ENCODE measurements at regions not wholly inside any gene's neighbourhood (a gene's known extent, or its start where the extent isn't known, plus 50 kb on each side); places are given as distances from the start of the nearest gene placed in this dataset.
"Not testable (repeated sequence)": the region's sequence is repeated elsewhere in the genome, so short reads cannot be mapped to it uniquely, and the experiment has no call there.

DNA sequence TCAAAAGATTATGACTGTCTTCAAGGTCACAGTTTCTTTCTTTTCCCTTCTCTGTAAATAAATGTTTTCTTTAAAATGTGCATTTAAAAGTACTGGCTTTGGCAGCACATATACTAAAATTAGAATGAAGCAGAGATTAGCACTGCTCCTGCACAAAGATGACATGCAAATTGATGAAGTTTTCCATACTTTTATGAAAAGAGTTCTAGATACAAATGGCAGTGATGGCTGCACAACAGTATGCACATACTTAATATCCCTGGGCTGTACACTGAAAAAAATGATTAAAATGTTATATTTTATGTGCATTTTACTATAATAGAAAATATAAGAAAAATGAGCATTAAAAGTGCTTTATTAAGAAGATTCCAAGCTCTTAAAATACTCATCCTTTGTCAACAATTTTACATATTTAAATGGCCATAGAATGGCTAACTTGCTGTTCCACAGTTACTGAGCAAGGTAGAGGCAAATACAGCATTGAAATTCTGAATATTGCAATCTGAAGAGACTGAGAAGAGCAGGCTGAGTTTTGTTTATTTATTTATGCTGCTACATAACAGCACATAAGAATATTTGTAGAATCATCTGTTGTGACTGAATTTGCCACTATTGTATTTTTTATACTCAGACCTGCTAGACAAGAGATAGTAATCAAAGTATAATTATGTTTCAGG is 117.8 kb downstream of the GPR37 start:
- DNase-seq (ENCODE audit: low spot score) = no peak
- intact Hi-C loops (cut with DNase I) = no loop called here
- ATAC-seq = no peak

DNA sequence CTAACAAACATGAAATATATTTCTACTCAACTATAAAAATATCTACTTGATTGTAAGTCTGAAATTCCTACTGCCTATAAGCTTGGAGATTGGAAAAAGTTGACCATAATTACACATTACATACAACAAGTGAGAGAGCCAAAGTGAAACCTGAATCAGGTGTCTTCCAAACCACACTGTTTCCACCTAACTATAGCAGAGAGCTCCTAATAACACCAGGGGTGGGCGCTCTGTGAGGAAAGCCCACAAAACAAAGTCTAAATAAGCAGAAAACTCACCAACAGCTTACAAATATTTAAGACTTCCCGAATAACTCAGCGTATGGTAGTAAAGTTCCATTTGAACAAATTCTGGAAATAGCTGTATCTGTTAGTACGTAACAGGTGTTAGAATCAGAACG is 119.9 kb downstream of the GPR37 start:
- no peak for DNase-seq (ENCODE audit: low spot score)
- no peak for ATAC-seq
- intact Hi-C loops (cut with DNase I) = no loop called here

DNA sequence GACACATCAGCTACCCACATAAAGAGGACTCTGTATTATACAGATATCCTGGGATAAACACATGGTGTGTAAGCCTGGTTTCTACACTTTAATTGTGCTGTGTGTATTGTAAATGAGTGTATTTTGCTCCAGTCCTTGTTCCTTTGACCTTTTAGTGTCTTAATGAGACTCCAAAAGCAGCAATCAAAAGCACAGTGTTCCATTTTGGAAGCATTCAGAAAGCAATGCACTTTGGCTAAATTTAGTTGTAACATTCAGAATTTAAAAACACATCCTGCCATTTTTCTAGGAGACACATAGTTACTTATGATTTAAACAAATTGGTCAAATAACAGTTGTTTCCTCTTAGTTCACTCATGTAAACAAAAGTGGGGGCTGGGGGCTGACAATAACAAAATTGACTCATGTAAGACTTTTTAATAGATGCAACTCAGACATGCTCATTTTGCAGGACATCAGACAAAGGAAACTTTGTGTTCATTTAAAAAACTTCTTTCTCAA is 122.2 kb downstream of the GPR37 start:
- no peak for DNase-seq (ENCODE audit: low spot score)
- no peak for ATAC-seq
- intact Hi-C loops (cut with DNase I) = no loop called here

DNA sequence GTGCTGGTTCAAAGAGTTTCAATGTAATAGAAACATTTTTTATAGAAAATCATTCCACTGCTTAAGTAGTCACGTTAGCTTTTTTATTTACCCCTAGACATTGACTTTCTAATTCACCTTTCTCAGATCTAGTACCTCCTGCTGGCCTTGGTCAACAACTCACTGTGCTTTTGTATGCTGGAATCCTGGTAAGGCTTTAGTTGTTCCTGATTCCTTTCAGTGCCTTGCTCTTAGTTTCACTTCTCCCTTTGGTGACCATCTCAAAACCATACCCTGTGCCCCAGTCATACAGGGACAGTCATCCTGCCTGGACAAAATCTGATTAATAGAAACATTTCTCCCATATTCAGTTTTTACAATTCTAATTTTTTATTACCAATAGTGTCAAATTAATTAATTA is 130.2 kb downstream of the GPR37 start:
- ATAC-seq = no peak
- intact Hi-C loops (cut with DNase I) = no loop called here
- no peak for DNase-seq (ENCODE audit: low spot score)

DNA sequence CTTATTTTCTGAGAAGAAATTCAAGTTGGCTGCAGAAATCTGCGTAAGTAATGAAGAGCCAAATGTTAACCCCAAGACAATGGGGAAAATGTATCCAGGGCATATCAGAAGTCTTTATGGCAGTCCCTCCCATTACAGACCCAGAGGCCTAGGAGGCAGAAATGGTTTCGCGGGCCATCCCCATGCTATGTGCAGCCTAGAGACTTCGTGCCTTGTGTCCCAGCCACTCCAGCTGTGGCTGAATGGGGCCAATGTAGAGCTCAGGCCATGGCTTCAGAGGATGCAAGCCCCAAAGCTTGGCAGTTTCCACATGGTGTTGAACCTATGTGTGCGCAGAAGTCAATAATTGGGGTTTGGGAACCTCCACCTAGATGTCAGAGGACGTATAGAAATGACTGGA is 131.9 kb downstream of the GPR37 start:
- ATAC-seq (no peak), DNase-seq (ENCODE audit: low spot score) (no peak)
- intact Hi-C loops (cut with DNase I) = no loop called here

DNA sequence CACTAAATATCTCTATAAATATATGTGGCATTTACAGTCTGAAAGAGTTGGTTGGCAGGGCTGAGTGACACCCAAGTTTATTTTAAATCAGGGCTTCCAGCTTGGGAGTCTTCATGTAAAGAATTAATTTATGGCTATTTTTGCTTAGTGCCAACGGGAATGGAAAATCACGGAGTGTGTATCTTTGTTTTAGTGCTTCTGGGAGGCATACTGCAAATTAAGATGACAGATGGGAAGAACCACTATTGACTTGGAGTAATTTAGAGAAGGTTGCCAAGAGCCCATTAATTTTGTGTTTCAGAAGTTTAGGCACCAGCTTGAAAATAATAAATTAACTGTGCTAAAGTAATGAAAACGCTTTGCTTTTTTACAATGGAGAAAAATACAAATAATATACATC is 135.2 kb downstream of the GPR37 start:
- intact Hi-C loops (cut with DNase I) = no loop called here
- ATAC-seq (no peak), DNase-seq (ENCODE audit: low spot score) (no peak)

DNA sequence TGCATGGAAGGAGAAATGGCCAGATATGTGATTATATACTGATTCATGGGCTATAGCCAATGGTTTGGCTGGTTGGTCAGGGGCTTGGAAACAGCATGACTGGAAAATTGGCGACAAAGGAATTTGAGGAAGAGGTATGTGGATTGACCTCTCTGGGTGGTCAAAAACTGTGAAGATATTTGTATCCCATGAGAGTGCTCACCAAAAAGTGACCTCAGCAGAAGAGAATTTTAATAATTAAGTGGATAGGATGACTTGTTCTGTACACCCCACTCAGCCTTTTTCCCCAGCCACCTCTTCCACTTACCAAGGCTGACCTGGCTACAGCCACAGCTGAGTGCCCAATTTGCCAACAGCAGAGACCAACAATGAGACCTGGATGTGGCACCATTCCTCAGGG is 146.7 kb downstream of the GPR37 start:
- ATAC-seq (no peak), DNase-seq (ENCODE audit: low spot score) (no peak)
- intact Hi-C loops (cut with DNase I) = no loop called here

DNA sequence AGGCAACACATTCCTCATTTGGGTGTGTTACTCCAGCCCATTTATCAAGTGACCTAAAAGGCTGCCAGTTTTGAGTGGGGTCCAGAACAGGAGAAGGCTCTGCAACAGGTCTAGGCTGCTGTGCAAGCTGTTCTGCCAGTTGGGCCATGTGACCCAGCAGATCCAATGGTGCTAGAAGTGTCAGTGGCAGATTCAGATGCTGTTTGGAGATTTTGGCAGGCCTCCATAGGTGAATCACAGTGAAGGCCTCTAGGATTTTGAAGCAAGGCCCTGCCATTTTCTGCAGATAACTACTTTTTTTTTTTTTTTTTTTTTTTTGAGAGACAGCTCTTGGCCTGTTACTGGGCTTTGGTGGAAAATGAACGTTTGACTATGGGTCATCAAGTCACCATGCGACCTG is 147.5 kb downstream of the GPR37 start:
- ATAC-seq; intact Hi-C loops (cut with DNase I); DNase-seq (ENCODE audit: low spot score): not testable (repeated sequence)

DNA sequence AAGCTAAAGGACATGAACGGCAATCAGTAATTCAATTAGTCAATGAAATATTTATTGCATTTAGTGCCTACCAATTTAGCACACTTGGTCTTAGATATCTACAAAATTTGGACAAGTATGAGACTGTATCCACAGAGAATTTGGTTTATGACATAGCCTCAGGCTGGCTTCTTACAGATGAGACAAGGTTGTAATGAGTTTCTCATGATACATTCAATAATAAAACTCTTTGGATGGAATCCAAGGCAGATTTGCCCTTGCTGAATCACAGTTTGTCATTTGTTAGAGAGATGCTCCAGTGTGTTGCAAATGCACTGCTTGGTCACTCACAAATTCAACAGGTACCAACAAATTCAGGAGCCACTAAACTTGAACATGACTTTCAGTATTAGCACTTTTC is 162.5 kb downstream of the GPR37 start:
- DNase-seq (ENCODE audit: low spot score) (no peak), ATAC-seq (no peak)
- intact Hi-C loops (cut with DNase I) = no loop called here

DNA sequence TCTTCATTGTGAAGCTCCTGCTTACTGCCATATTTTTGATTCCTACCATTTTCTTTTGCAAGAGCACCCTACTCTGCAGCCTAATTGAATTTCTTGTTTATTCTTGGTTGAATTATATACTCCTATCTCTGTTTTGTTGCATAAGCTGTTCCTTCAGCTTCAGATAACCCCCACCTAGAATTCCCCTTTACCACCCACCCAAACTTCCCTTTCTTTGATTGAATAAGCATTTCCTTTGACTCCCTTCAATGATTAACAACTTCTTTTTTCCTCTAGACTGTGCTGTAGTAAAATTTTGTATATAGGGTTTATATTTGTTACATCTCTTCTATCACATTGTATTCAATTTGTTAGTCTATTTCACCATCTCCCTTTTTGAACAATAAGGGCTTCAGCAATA is 168.1 kb downstream of the GPR37 start:
- ATAC-seq = no peak
- no peak for DNase-seq (ENCODE audit: low spot score)
- intact Hi-C loops (cut with DNase I) = no loop called here

DNA sequence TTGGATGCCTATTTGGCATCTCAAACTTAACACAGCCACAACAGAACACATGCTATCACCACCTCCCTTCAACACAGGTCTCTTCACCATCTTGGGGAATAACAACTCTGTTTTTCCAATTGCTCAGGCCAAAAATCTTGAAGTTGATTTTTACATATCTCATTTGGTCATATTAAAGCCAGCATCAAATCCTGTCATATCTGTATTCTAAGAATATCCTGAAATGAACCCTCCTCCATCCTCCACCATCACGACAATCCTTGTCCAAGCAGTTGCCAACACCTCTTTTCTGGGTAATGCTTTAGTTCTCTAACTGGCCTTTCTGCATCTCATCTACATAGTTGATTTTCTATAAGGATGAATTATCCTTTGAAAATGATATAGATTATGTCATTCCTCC is 168.7 kb downstream of the GPR37 start:
- intact Hi-C loops (cut with DNase I) = no loop called here
- DNase-seq (ENCODE audit: low spot score) (no peak), ATAC-seq (no peak)

DNA sequence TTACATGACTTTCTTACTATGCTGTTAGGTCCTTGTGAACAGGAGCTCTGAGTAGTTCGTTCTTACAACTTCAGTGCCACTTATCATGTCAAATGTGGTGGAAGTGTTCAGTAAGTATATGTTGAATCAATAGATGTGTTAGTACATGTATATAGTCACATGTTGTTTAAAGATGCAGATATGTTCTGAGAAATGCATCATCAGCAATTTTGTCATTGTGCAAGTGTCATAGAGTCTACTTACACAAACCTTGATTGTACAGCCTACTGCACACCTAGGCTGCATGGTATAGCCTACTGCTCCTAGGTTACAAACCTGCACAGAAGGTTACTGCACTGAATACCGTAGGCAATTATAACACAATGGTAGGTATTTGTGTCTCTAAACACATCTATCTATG is 174.8 kb downstream of the GPR37 start:
- no peak for DNase-seq (ENCODE audit: low spot score)
- intact Hi-C loops (cut with DNase I) = no loop called here
- ATAC-seq = no peak

DNA sequence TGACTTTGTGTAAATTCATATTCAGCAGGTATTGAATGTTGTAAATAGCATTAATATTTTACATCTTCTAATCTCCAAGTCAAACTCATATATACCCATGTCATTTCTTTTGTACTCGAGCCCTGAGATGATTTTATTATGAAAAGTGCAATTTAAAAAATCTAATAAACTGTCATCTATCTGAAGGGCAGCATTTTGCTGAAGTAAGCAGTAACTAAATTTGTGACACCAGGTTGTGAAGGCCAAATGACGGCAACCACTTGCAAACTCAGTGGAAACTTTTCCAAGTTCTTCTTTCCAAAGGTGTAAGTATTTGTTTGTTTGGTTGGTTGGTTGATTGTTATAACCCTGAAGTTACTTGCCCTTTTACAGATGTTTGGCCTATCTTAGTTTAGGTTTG is 188.3 kb downstream of the GPR37 start:
- intact Hi-C loops (cut with DNase I) = no loop called here
- ATAC-seq = no peak
- DNase-seq (ENCODE audit: low spot score) = no peak

DNA sequence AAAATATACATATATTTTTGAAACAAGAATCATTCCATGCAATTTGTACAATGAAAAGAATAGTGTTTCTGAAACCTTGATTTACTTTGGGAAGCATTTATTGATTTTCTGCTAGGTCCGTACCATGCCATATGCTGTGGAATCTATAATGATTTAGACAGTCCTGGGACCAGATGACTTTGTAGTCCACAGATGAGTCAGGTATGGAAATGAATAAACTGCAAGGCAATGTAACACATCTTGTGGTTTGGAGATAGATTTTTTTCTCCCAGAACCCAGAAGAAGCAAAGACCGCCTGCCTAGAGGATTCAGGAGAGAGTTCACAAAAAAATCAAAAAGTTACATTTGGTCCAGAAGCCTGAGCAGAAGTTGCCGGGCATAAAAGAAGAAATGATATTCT is 190.4 kb downstream of the GPR37 start:
- no peak for DNase-seq (ENCODE audit: low spot score)
- no peak for ATAC-seq
- intact Hi-C loops (cut with DNase I) = no loop called here

DNA sequence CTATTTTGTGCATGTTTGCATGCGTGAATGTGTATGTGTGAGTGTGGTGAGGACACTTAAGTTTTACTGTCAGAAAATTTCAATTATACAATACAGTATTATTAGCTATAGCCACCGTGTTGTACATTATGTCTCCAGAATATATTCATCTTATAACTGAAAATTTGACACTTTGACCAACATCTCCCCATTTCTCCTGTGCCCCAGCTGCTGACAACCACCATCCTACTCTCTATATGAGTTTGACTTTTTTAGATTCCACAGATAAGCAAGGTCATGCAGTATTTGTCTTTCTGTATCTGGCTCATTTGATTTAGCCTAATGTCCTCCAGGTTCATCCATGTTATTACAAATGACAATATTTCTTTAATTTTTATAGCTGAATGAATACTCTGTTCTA is 195.0 kb downstream of the GPR37 start:
- ATAC-seq = no peak
- intact Hi-C loops (cut with DNase I) = no loop called here
- DNase-seq (ENCODE audit: low spot score) = no peak

DNA sequence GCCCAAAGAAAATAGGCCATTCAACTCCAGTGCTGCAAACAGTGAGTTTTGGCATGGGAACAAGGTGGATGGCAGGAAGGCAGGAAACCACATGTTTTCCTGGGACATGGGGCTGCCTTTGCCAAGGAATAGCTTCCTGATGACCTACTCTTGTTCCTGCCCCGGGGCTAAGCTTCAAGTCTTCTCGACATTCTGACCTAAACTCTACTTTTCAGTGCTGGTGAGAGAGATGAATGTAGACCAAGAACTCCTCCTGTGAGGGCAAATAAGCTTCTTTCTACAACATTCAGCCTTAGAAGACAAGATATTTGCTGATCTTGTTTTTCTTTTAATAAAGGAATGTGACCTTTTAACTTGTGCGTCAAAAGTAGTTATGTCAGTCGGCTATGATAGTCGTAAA is 199.0 kb downstream of the GPR37 start:
- no peak for ATAC-seq

DNA sequence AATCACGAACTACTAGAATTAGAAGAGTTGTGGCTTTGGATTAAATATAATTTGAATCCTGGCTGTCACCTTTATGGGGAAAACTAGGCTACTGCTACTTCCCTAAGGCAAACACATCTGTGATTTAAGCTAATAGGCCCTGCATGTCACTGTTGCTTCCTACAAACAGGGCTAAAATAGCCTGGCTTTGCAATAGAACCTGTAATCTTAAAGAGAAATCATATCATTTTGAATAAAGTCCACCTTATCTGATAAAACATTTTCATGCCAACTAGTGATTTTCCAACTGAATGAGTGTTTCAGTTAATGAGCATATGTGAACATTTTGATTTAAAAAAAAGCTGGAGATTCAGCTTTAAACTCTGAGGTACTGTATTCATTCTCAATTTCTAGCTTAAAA is 208.0 kb downstream of the GPR37 start:
- DNase-seq (ENCODE audit: low spot score) (no peak), ATAC-seq (no peak)
- intact Hi-C loops (cut with DNase I) = no loop called here

More for the DNA sequence above, 199.0 kb downstream of the GPR37 start:
- no peak for DNase-seq (ENCODE audit: low spot score)
- intact Hi-C loops (cut with DNase I) = no loop called here

DNA sequence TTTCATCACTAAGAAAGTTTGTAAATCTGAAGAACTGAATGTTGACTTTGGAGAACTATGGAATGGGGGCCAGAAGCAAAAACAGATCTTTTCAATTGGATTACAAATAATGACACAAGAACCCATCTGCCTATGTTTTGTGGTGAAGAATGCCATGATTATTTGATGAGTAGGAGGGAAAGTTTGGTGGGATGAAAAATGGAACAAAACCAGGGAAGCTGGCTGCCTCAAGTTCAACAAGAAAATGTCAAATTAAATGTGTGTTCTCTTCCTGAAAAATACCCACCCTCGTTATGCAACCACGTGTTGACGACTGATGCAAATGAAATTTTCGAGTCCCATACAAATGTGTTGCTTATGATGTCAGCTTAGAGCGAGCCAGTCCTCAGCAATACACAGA is 208.5 kb downstream of the GPR37 start:
- ATAC-seq = no peak
- intact Hi-C loops (cut with DNase I) = no loop called here
- DNase-seq (ENCODE audit: low spot score) = no peak

DNA sequence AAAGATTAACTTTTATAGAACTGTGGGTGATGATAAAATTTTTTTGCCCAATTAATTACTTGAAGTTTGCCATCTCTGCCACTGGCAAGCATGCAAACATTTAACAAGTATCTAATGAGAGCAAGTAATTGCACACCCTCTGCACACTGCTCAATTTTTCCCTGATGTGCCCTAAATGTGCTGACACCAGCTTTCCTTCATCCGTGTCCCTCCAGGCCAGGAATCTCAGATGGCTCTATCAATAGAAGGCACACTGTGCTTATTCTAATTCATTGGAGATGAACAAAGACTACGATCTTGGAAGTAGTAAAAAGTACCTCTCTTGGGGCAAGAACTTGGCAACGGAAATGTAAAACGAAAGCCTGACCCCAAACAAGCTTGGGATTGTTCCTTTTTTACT is 212.1 kb downstream of the GPR37 start:
- ATAC-seq = no peak

DNA sequence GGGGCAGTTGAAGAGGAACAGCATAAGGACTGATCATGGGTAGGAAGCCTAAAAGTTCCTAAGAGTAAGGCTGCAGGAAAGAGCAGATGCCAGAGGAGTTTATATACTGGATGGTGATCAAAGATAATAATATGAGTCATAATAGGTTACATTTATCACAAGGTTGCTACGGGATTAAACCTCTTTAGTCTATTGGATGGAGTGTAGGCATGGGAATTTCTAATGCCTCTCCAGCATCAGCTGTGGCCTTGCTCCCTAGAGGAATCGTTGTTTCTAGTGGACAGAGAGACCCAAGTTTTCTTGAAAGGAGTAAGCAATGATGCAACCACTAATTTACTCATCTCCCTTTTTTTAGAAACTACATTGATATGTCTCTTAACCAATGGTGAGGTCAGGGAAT is 213.4 kb downstream of the GPR37 start:
- no peak for ATAC-seq
- intact Hi-C loops (cut with DNase I) = no loop called here
- DNase-seq (ENCODE audit: low spot score) = no peak

More for the DNA sequence above, 212.1 kb downstream of the GPR37 start:
- intact Hi-C loops (cut with DNase I) = no loop called here
- DNase-seq (ENCODE audit: low spot score) = no peak

DNA sequence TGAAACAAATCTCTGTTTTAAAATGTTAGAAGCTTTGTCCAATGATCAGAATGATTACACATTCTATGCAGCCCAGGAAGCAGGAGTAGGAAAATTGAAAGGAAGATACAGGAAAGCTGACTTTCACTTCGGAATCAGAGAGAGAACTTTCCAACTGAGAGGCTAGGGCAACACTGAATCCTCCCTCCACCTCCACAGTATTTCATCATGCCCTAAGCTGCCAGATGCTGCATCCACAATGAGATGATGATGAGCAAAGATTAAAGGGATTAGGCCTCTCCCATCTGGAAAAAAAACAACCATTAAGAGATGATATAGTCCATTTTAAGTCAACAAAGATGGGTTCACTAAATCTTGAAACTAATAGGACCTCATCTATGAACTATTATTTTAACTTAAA is 215.6 kb downstream of the GPR37 start:
- intact Hi-C loops (cut with DNase I) = no loop called here
- no peak for ATAC-seq
- DNase-seq (ENCODE audit: low spot score) = no peak

DNA sequence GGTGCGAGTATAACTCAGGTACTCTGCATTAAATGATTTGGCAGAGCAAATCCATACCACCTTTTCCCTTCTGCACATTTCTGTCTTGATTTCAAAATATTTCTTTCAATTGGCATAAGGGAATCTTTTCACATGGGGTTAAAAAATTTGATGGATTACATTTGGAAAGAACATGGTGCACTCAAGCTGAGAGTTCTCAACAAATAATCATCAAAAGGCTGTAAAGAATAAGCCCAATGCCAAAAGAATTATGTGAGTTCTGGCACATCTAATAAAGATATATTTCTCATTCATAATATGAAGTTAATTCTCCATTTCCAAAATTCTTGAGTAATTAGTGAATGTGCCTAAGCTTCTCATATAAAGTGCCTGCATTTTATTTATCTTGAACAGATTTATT is 223.1 kb downstream of the GPR37 start:
- DNase-seq (ENCODE audit: low spot score) (no peak), ATAC-seq (no peak)
- intact Hi-C loops (cut with DNase I) = no loop called here

Data from sciatic nerve (tissue), 2 donors.